DMS153 (cell line): ENCODE measurements at regions not wholly inside any gene's neighbourhood (a gene's known extent, or its start where the extent isn't known, plus 50 kb on each side); places are given as distances from the start of the nearest gene placed in this dataset.

ENCODE experiments used
- DNase-seq: peaks from one replicate; lab custom pipeline; 2025; lab: John Stamatoyannopoulos, UW

GRCh38 chr4:1476140-1476513, 69.9 kb upstream of the NKX1-1 start:
- DNase-seq, result no peak

GRCh38 chr4:1475277-1476139, 69.3 kb upstream of the NKX1-1 start:
- no peak for DNase-seq

- DNase-seq, result no peak
Observed at GRCh38 chr4:1474126-1475090, 68.2 kb upstream of the NKX1-1 start.

- DNase-seq, result no peak
Observed at GRCh38 chr4:1473718-1474117, 67.5 kb upstream of the NKX1-1 start.

- no peak for DNase-seq
Observed at GRCh38 chr4:1472911-1473518, 66.8 kb upstream of the NKX1-1 start.

GRCh38 chr4:1472148-1472797, 66.0 kb upstream of the NKX1-1 start:
- no peak for DNase-seq

GRCh38 chr4:1471443-1472147, 65.4 kb upstream of the NKX1-1 start:
- DNase-seq, result no peak

- DNase-seq, result no peak
Observed at GRCh38 chr4:1470816-1471442, 64.7 kb upstream of the NKX1-1 start.

- no peak for DNase-seq
Observed at GRCh38 chr4:1470393-1470670, 64.1 kb upstream of the NKX1-1 start.

- no peak for DNase-seq
Observed at GRCh38 chr4:1469607-1470392, 63.6 kb upstream of the NKX1-1 start.

GRCh38 chr4:1469043-1469442, 62.8 kb upstream of the NKX1-1 start:
- no peak for DNase-seq

- no peak for DNase-seq
Observed at GRCh38 chr4:1467581-1468458, 61.6 kb upstream of the NKX1-1 start.

- DNase-seq, result no peak
Observed at GRCh38 chr4:1466863-1467165, 60.6 kb upstream of the NKX1-1 start.

GRCh38 chr4:1466034-1466862, 60.0 kb upstream of the NKX1-1 start:
- no peak for DNase-seq

GRCh38 chr4:1465173-1466033, 59.2 kb upstream of the NKX1-1 start:
- DNase-seq, result no peak

GRCh38 chr4:1464581-1465171, 58.4 kb upstream of the NKX1-1 start:
- no peak for DNase-seq

- DNase-seq, result no peak
Observed at GRCh38 chr4:1463927-1464540, 57.8 kb upstream of the NKX1-1 start.
